HG03159 (cell line): ENCODE measurements at regions not wholly inside any gene's neighbourhood (a gene's known extent, or its start where the extent isn't known, plus 50 kb on each side); places are given as distances from the start of the nearest gene placed in this dataset.
A peak's percentile ranks its signal among the peaks of the same experiment; 100 is the strongest.

Experiments
- ATAC-seq: cut with Tn5 transposase; IDR thresholded peaks from one replicate; pipeline ENCODE4 v1.9.1; 2021; ENCODE audit warnings: mild to moderate bottlenecking, moderate library complexity; ENCODE audit not compliant: unreplicated experiment

GRCh38 chr15:38072007-38072347 is 137.5 kb downstream of the TMCO5A start:
- ATAC-seq = no peak

DNA sequence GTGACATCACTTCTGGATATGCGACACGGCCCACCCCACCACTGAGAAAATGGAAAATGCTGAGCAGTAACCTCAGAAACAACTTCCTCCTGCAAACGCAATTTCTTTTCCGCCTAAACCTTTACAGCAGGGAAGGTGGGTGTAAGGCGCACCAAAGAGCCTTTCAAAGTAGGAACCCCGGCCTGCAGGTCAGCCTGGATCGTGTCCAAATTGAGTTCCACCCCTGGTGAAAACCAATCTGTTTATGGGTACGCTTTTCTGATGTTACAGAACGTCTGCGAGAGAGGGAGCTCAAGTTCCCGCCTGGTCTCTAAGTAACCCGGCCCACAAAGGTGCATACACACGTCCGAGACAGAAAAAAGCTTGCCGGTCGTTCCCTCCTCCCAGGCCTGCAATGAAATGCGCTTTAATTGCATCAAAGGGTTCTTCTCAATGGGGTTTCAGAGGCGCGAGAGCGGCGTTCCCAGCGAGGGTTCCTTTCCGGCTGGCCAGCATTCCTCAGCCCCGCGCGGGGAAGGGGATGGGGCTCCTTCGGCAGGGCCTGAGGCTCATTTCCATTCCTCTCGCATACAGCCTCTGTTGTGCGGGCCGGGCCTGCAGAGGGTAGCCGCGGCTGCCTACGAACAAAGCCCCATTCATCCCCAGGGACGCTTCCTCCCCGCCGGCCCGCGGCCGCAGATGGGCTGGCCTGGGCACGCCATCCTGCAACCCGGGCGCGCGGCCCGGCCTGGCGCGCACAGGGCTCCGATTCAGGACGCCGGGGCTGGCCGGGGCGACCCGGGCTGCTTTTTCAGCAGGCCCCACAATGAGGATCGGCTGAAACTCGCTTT is 138.1 kb downstream of the TMCO5A start:
- ATAC-seq = peak; percentile 67

DNA sequence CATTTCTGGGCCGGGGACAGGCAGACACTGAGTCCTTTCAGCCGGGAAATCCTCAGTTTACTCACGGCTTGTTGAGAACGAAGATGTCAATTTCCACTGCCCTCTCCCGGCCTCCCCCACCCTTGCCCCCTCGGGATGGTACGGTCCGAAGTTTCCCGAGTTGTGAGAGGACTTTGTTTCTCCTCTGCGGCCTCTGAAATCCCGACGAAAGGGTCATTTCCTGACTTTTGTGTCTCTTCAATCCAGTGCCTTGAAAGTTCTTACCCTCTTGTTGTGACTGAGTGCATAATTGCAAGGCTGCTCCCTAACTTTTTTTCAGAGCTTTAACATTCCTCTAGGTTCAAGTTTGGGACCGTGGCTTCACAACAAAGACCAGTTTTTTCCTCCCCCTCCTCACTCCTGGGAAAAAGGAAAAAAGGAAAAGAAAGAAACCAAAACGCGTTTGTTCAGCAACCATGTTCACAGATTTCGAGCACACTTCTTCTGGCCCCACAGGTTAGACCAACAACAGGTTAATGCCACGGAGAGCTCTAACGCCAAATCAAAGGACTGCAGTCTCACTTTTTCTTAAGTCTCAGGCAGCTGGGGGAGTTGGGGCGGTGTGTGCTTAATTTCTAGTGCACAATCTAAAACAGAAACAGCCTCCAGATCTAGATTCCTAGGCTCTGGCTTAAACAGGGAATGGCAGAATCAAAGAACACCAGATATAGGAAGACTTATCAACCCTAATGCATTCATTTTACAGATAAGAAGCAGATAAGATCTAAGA is 138.9 kb downstream of the TMCO5A start:
- no peak for ATAC-seq

DNA sequence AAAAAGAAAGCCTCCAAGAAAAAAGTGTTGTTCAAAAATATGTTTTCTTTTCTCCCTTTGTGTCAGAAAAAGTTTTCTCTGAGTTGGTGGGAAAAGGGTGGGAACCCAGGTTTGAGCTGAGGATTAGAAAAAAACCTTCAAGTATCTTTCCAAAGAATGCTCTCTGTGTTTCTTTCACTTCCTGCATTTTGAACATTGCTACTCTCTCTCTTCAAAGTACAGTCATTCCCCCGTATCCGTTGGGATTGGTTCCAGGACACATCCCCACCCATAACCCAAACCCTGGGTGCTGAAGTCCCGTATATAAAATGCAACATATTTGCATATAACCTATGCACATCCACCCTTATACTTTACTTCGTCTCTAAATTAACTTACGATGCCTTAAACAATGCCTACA is 139.6 kb downstream of the TMCO5A start:
- no peak for ATAC-seq

DNA sequence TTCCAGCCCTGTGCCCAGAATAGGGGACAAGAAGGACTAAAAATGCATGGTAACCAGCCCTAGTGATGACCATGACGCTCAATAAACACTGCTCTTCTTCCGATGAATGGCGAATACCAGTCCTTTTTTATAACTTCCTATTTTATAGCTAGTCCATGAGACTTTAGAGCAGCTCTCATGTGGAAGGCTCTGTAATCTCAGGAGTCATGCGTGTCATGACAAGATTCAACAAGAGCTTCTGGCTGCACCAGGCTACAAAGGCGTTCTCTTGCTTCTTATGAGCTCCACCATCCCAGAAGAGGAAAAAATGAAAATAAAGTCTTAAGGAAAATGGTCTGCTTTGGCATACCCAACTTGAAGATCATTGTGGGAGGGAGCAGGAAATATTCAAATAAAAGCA is 141.0 kb downstream of the TMCO5A start:
- ATAC-seq = no peak

DNA sequence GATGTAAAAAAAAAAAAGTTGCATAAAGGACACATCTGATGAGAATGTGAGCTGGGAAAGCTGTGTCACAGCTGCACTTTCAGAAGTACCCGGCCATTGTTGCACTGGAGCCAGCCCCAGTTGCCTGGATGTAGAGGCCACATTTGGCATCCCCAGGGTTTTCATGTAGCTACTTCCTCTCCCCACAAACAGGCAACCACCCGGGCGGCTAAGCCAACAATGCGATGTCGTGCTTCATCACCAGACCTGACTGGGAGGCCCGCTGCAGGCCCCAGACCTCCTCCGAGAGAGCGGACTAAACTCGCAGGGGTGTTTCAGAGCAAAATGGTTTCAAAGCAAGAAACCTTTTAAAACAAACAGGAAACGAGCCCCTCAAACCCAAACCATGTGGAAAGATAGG is 142.3 kb downstream of the TMCO5A start:
- ATAC-seq = no peak

GRCh38 chr15:38079236-38079635 is 144.8 kb downstream of the TMCO5A start:
- no peak for ATAC-seq

DNA sequence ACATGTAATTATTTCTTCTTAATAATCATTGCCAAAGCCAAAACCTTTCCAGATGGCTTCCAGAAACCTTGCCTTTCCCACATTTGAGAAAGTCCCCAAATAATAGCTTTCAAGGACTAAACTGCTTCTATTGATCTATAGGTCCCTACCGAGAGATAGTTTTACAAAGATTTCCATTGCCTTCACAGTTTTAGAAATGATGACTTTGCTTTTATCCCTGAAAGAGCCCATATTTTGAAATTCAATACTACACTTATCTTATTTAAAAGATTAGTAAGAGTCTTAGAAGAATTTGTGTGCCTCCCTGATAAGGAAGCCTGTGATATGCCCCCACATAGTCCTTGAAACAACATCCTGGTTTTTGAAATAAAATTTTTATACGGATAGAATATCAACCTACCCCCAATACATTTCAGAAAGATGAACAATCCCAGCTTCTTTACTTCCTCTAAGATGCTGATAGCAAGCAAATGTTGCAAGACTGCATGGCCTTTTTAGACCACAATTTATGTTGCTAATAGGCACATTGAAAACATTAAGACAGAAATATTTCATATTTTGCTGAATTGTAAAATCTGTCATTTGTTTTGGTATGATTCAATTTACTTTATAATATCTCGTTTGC is 146.3 kb downstream of the TMCO5A start:
- no peak for ATAC-seq

DNA sequence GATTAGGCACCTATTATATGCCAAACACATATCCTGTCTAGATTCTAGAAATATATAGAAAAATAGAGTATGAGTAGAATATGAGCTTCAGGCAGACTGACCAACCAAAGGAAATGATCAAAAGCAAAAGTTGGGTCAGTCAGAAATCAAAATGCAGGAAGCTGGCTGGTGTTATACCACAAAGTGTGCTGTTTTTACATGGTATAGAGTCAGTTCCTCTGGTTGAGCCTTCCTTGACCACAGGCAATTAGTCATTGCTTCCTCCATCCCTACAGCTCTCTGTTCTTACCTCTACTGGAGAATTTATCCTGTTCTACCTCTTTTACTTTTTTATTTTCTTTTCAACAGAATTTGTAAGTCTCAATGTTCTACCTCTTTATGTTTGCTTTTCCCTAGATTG is 149.8 kb downstream of the TMCO5A start:
- peak; percentile 65 for ATAC-seq

DNA sequence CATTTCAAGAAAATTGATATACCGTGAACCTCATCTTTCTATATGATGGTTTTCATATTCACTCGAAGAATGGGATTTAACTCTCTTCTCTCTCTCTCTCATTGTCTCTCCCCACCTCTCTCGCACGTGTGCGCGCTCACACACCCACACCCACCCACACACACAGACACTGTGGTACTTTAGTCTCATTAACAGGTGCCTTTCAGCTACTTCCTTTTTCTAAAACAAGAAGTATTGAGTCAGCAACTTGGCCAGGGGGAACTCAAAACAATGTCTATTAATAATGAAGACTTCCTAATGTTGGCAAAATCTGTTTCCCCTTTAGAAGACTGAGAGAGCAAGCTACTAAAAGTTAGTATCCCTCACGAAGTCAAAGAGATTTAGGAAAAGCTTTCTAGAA is 150.7 kb downstream of the TMCO5A start:
- peak; percentile 87 for ATAC-seq

DNA sequence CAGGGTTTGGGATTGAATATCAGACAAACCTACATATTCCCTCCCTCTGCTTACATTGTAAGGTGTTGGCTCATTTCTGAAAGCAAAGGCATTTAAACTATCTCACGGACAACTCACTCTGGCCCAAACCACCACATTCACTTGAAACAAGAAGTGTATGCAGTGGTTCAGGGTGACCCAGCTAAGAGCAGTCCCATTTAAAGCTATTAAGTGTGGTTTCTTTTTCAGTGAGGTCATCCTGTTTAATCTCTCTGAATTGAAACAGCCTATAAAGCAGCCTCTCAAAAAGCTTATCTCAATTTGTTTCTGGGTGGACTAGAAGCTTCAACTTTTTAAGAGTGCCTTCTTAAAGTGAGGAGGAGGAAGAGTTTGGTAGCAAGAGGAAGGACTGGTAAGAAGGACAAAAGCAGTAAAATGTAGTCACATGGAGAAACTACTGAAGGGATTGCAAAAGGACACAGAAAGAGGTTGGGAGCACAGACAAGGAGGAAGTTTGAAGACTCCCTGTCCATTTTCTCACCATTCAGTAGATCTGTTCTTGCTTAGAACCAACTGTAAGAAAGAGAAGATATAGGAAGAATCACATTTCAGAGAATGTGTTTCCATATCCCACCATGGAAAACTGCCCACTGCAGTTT is 151.6 kb downstream of the TMCO5A start:
- no peak for ATAC-seq

- no peak for ATAC-seq
These were observed 152.2 kb downstream of the TMCO5A start for GRCh38 chr15:38086611-38087010.

DNA sequence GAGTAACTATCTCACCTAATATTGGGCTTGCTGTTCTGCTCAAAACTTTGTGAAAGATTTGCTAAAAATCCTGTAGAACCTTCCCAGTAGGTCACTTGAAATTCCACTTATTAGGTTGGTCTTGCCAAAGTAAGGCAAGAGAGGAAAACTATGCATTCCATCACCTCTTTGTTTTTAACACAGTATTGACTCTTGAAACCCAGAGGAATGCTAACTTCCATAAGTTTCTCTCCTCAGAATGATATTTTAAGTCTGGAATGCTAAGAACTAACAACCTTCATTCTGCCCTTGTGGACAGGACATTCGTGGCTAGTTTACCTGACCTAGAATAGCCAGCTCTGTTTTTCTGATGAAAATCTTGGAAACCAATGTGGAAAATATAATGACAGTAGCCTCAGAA is 154.5 kb downstream of the TMCO5A start:
- ATAC-seq = no peak

GRCh38 chr15:38090223-38090622 is 155.8 kb downstream of the TMCO5A start:
- ATAC-seq = no peak

- no peak for ATAC-seq
These were observed 156.2 kb downstream of the TMCO5A start for GRCh38 chr15:38090678-38091077.

DNA sequence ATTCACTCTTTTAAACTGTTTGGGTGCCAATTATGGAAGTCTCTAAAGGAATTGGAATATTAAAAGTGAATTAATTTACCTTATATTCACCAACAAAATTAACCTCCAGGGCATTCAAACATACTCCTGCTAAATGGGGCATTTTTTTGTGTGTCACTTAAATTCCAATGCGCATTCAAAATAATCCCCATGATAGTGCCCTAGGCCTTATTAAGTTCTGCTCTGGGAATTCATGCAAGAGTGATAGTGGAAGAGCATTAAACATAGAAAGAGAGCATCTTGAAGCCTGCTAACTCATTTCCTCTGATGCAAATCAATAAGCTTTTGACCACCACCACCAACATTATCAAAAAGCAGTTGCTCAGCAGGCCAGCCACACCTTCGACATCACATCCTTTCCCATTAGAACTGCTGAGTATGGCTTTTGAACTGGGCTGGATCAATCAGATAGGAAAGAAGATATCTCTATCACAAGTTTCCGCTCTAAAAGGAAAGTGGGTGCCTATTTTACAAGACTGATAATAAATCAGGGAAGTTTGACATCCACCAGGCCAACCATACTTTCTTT is 156.7 kb downstream of the TMCO5A start:
- no peak for ATAC-seq

DNA sequence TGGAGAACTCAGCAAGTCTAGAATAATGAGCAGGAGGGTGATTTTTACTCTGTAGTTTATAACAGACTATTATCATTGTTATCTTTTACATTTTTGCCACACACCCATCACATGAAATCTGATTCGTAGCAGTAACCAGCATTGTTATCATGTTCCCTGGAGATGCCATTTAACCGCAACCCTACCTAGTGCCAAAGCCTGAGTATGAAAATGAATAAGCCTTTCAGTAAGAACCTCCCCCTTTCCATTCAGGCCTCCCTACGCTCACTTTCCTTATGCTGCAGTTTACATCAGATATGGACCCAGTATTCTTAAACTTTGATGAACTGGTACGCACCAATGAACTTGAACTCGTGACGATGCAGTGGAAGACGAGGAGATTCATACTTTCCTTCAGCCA is 158.7 kb upstream of the SPRED1 start:
- no peak for ATAC-seq

- ATAC-seq = no peak
These were observed 149.7 kb upstream of the SPRED1 start for GRCh38 chr15:38102972-38103371.

DNA sequence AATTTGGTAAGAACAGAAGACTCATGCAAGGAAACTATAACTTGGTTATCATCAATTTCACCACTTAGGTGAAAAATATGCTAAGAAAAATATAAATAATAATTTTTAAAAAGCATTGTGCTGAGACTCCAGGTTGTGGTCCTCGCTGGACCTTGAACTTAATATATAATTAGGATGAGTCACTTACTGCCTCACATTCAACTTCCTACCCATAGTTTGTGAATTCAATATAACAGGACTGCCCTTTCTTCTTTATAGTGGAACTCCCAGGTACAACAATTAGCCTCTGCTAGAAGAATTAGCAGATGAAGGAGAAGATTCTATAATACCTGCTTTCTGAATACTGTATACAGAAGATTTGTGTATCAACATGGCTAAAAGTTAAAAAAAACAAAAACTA is 149.1 kb upstream of the SPRED1 start:
- no peak for ATAC-seq

DNA sequence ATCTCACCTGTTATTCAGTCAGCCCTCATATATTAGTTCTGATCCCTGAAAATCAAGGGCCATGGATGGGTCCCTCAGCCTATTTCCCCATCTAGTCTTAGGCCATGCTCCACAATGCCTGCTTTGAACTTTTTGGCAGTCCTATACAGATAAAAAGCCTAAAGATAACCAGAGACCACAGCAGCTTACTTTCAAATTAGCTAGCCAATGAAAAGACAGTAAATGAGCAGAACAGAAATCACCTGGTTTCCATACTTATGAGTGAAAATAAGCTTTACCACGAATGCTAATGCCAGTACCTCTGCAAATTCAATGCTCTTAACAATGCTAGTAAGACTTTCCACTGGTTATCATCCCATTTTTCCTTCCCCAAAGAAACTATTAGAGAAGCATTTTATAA is 141.6 kb upstream of the SPRED1 start:
- no peak for ATAC-seq

DNA sequence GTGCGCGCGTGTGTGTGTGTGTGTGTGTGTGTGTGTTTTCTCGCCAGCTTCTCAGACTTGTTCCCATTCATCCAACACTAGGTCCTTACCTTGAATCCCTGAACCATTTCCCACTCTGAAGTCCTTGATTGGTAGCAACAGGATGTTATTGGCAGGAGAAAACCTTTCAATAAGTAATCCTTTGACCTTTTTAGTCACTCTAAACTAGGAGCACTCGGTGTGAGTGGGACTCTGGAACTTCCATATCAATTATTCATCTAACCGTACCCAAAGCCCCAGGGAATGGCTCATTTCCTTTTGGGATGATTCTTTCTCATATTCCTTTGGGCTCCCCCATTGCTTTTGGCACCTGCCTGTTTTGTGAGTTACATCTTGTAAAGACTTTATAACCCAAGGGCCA is 140.2 kb upstream of the SPRED1 start:
- ATAC-seq = no peak
